Fibroblast of lung (primary cell): ENCODE measurements at regions not wholly inside any gene's neighbourhood (a gene's known extent, or its start where the extent isn't known, plus 50 kb on each side); places are given as distances from the start of the nearest gene placed in this dataset.

Experiments used
- DNase-seq, 2 donors: peaks; one replicate each; pipeline versions ENCODE4 v3.0.0 to v3.0.0-alpha.2; 2010; ENCODE audit warnings: low read depth in 2 of 2
- H2AFZ ChIP-seq: 2 replicates; pipeline ENCODE4 v1.5.1; 2012; ENCODE audit warnings: low read length, control low read depth, inconsistent platforms
- H3K27ac ChIP-seq: 2 replicates; pipeline ENCODE4 v1.5.1; 2011; ENCODE audit warnings: low read length, control low read depth; ENCODE audit not compliant: insufficient read depth
- H3K27me3 ChIP-seq: 2 replicates; pipeline ENCODE4 v1.5.1; 2011; ENCODE audit warnings: mild to moderate bottlenecking, low read length; ENCODE audit not compliant: control insufficient read depth, insufficient read depth
- H3K36me3 ChIP-seq: 2 replicates; pipeline ENCODE4 v1.5.1; 2011; ENCODE audit warnings: low read length; ENCODE audit not compliant: control insufficient read depth, insufficient read depth
- H3K4me1 ChIP-seq: 2 replicates; pipeline ENCODE4 v1.5.1; 2011; ENCODE audit warnings: low read length; ENCODE audit not compliant: control insufficient read depth, insufficient read depth; ENCODE audit errors: extremely low read depth
- H3K4me2 ChIP-seq: 2 replicates; pipeline ENCODE4 v1.5.1; 2011; ENCODE audit warnings: low read length, control low read depth; ENCODE audit not compliant: insufficient read depth; ENCODE audit errors: extremely low read depth
- H3K4me3 ChIP-seq, 4 experiments: fragments of 200-600 bp in 1 of 4; sonication (generic) in 1 of 4; replicated peaks in 1 of 4; 2 replicates each; pipeline ENCODE4 v1.5.1; 2011 to 2016; ENCODE audit warnings: low read length in 4 of 4, low read depth in 3 of 4, mild to moderate bottlenecking in 3 of 4, control low read depth in 2 of 4, inconsistent platforms in 1 of 4, mixed read lengths in 1 of 4; ENCODE audit not compliant: insufficient read depth in 1 of 4; ENCODE audit errors: control extremely low read depth in 1 of 4
- H3K79me2 ChIP-seq: 2 replicates; pipeline ENCODE4 v1.5.1; 2012; ENCODE audit warnings: mild to moderate bottlenecking, low read length, inconsistent platforms; ENCODE audit not compliant: control insufficient read depth, insufficient read depth
- H3K9ac ChIP-seq: 2 replicates; pipeline ENCODE4 v1.5.1; 2011; ENCODE audit warnings: mild to moderate bottlenecking, low read length, control low read depth; ENCODE audit not compliant: insufficient read depth
- H3K9me3 ChIP-seq: 2 replicates; pipeline ENCODE4 v1.5.1; 2012; ENCODE audit warnings: low read depth, low read length; ENCODE audit not compliant: control insufficient read depth, insufficient read depth
- H4K20me1 ChIP-seq: 2 replicates; pipeline ENCODE4 v1.5.1; 2011; ENCODE audit warnings: low read length; ENCODE audit not compliant: control insufficient read depth, insufficient read depth; ENCODE audit errors: extremely low read depth
- CTCF ChIP-seq, 2 donors: IDR thresholded peaks in 1 of 2; conservative IDR thresholded peaks in 1 of 2; 1 replicate in 1 of 2; 2 replicates in 1 of 2; pipeline ENCODE4 v1.5.1; 2011 to 2012; ENCODE audit warnings: low read length in 2 of 2, control low read depth in 1 of 2, inconsistent platforms in 1 of 2, low read depth in 1 of 2, mild to moderate bottlenecking in 1 of 2
- EZH2 ChIP-seq: IDR thresholded peaks from 2 replicates; pipeline ENCODE4 v1.5.1; 2012; ENCODE audit warnings: low read length, control low read depth, mild to moderate bottlenecking; ENCODE audit errors: missing control alignments

- H3K36me3 ChIP-seq: no peaks in the 10 kb centered on the region
- no peak overlapping the region for H3K4me2 ChIP-seq
- H3K9me3 ChIP-seq: no peaks in the 10 kb centered on the region
- H3K4me1 ChIP-seq: no peaks in the 10 kb centered on the region
- no peaks in the 10 kb centered on the region for H4K20me1 ChIP-seq
- H3K27ac ChIP-seq: no peak overlapping the region
- H3K79me2 ChIP-seq: no peaks in the 10 kb centered on the region
- no peak overlapping the region for H3K9ac ChIP-seq
- H3K4me3 ChIP-seq: no peak overlapping the region
- H3K27me3 ChIP-seq: no peaks in the 10 kb centered on the region
- H2AFZ ChIP-seq: no peak overlapping the region
- TF ChIP-seq EZH2 (no peak), CTCF (conservative IDR thresholded peaks at IDR 0.05 in 1 of 2, IDR thresholded peaks at IDR 0.05 in 1 of 2; ENCODE audit: low read depth in 1 of 2, low read length in 2 of 2) (no peak)
- no peak for DNase-seq
These were observed 1136.3 kb upstream of the ACO1 start for GRCh38 chr9:31248156-31248555.

GRCh38 chr9:31251386-31251785 is 1133.1 kb upstream of the ACO1 start:
- Histone ChIP-seq H3K4me3 (no peak overlapping the region), H3K4me2 (no peak overlapping the region), H3K27ac (no peak overlapping the region), H2AFZ (no peak overlapping the region), H3K27me3 (no peaks in the 10 kb centered on the region), H3K79me2 (no peaks in the 10 kb centered on the region), H3K4me1 (no peaks in the 10 kb centered on the region), H4K20me1 (no peaks in the 10 kb centered on the region), H3K9ac (no peak overlapping the region), H3K9me3 (no peaks in the 10 kb centered on the region), H3K36me3 (no peaks in the 10 kb centered on the region)
- no peak for TF ChIP-seq CTCF (conservative IDR thresholded peaks at IDR 0.05 in 1 of 2, IDR thresholded peaks at IDR 0.05 in 1 of 2; ENCODE audit: low read depth in 1 of 2, low read length in 2 of 2)
- no peak for TF ChIP-seq EZH2
- no peak for DNase-seq

GRCh38 chr9:31253800-31254762 is 1130.4 kb upstream of the ACO1 start:
- TF ChIP-seq EZH2 (no peak), CTCF (conservative IDR thresholded peaks at IDR 0.05 in 1 of 2, IDR thresholded peaks at IDR 0.05 in 1 of 2; ENCODE audit: low read depth in 1 of 2, low read length in 2 of 2) (no peak)
- H3K4me3 ChIP-seq: no peak overlapping the region
- no peak overlapping the region for H3K9ac ChIP-seq
- DNase-seq: no peak
- no peaks in the 10 kb centered on the region for H4K20me1 ChIP-seq
- no peaks in the 10 kb centered on the region for H3K9me3 ChIP-seq
- H2AFZ ChIP-seq: no peak overlapping the region
- H3K4me1 ChIP-seq: no peaks in the 10 kb centered on the region
- no peaks in the 10 kb centered on the region for H3K79me2 ChIP-seq
- no peak overlapping the region for H3K4me2 ChIP-seq
- no peak overlapping the region for H3K27ac ChIP-seq
- no peaks in the 10 kb centered on the region for H3K36me3 ChIP-seq
- H3K27me3 ChIP-seq: no peaks in the 10 kb centered on the region
